HK-2 (cell line): ENCODE measurements at regions not wholly inside any gene's neighbourhood (a gene's known extent, or its start where the extent isn't known, plus 50 kb on each side); places are given as distances from the start of the nearest gene placed in this dataset.

ENCODE experiments used
- DNase-seq: peaks from one replicate; pipeline ENCODE4 v3.0.0-alpha.2; 2018; ENCODE audit not compliant: unreplicated experiment

GRCh38 chr13:40290758-40291157 lies 375.7 kb downstream of the FOXO1 start:
- no peak for DNase-seq

DNA sequence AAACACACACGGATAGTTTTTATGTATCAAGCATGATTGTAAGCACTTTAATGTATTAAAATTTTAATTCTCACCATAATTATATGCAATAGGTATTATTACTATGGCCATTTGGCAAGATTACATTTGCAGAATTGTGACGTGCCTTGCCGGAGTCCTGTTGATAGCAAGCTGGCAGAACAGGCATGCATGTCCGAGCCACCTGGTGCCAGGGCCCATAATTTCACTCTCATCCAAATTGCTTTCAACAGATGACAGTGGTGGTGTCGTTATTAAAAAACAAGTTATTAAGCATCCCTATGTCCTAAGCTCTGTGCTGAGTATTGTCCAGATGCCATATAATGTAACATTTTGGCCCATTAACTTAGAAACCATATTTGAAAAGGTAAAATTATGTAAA lies 374.3 kb downstream of the FOXO1 start:
- no peak for DNase-seq

DNA sequence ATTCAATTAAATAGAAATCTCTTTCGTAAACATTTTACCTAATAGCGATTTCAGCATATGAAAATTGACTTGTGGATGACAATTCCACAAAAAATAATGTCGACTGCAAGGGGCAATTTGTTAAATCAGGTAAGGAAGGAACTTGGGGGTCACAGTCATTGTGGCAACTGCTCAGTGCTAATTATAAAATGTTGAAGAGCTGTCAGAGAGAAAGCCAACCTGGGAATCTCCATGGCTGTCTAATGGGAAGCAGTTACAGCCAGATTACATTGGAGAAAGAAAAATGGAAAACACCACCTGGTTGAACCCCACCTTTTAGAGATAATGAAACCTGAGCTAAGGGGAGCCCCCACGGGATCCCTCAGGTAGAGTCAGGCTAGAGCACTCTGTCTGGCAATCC lies 373.9 kb downstream of the FOXO1 start:
- no peak for DNase-seq

DNA sequence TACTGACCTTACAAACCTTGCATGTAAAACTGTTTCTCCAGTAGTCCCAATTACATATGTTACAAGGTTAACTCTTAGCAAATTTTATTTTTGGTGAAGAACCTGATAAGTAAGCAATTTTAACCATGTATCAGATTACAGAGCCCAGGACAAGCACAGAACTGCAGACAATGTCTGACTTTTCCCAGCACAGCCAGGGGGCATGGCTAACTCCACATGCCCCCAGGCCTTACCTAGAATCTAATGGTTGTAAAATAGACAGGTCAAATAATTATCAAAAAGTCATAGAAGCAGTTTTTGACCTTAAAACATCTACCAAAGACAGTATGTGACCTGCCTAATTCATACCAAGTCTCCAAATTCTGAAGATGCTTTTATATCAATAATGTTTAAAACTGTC lies 364.1 kb downstream of the FOXO1 start:
- DNase-seq: no peak

GRCh38 chr13:40304391-40304790 lies 362.1 kb downstream of the FOXO1 start:
- DNase-seq: no peak

GRCh38 chr13:40306817-40307216 lies 359.6 kb downstream of the FOXO1 start:
- DNase-seq: no peak

- DNase-seq: no peak
These were observed 356.6 kb downstream of the FOXO1 start for GRCh38 chr13:40309881-40310280.

DNA sequence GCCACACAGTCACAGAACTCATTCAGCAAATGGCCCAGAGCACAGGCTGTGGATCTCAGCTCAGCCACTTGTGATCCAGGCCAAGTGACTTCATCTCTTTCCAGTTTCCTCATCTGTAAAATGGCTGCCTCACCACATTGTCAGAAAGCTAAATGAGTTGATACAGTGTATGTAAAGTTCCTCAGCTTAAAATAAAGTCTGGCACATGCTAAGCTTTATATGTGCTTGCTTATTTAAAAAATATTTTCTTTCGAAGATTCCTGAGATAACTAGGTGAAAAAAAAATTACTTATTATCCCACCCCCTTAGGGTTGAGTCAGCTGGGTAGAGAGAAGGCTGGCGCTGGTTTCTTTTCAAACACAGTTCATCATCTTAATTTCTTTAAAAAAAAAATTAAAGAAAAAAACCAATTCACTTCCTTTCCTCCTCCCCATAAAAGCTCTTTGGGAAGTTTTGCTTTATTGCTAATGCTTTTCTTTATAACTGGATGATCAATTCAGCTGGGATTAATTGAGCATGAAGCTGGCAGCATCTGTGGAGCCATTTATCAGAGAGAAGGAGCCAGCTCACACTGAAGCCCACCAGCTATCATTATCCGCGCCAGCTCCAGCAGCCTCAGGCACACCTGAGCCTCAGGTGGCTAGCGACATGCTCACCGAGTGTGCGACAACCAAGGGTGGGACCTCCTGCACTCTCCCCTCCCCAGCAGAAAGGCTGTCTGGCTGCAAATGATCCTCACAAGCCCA lies 354.9 kb downstream of the FOXO1 start:
- no peak for DNase-seq

GRCh38 chr13:40313269-40314200 lies 352.9 kb downstream of the FOXO1 start:
- no peak for DNase-seq

DNA sequence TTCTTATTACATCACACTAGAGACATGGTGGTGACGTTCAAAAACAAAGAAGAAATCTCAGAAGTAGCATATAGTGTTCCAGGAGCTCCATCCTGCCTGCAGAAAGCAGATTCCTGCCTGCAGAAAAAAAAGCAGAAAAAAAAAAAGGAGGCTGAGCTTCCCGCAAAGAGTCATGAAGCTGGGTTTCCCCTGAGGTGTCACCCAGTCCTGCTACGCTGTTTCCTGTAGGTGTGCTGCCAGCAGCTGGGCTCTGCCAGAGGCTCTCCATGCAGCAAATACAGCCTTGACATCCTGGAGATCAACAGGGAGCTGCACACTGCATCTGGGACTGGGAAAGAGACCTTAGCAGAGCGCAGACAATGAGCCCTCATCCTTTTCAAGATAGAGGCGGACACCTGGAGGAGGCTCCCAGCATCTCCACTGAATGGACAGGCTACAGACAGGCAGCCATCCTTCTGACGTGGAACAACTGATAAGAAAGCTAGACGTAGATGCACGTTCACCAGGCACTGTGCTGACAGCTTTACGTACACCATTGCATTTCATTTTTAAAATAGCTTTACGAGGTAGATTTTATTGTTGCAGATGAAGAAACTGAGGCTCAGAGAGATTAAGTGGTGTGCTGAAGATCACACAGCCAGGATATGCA lies 350.9 kb downstream of the FOXO1 start:
- no peak for DNase-seq

DNA sequence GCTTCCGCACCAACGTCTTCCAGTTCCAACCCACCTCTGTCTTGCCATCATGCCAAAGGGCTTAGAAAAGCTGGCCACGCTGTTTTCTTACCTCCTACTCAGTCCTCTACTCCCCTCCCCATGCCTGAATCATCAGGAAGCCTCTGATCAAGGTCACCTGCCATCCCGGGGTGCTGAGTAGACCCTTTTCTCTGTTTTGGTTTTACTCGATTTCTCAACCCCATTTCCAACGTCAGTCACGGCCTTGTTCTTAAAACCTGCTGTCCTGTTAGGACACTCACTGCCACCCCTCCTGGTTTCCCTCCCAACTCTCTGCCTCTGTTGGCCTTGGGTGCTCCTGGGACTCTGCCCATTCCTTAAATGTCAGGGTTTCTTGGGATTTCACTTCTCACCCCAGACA lies 350.1 kb downstream of the FOXO1 start:
- no peak for DNase-seq

DNA sequence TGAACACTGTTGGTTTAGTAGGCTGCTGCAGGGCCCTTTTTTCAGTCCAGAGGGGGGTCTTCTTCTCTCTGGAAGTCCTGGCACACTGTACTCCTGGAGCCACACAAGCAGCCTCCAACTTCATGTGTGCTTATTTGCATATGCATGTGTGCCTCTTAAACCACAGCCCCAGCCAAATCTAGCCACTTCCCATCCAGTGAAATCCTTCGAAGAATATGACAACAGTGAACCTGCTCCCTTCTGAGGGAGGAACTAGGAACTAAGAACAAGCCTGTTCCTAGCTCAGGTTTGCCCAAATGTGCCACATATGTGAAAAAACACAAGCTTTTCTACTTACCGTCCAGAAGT lies 348.5 kb downstream of the FOXO1 start:
- DNase-seq: no peak

DNA sequence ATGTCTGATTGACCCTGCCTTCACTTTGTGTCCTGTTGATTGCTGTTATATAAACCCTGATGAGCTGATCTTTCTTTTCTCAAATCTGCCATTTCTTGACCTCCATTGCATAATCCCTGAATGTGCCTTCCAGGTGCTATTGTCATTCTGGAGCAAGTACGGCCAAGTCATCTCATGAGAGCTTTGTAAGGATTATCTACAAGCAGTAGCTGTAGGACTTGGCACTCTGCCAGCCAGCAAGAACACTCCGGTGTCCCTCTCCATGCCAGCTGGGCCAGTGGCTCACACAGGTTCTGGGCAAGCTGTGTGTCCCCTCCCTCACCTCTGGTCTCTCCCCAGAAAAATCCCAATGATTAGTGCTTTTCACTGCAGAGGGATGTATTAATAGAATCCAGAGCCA lies 348.1 kb downstream of the FOXO1 start:
- no peak for DNase-seq

GRCh38 chr13:40319699-40320579 lies 346.5 kb downstream of the FOXO1 start:
- DNase-seq: no peak

DNA sequence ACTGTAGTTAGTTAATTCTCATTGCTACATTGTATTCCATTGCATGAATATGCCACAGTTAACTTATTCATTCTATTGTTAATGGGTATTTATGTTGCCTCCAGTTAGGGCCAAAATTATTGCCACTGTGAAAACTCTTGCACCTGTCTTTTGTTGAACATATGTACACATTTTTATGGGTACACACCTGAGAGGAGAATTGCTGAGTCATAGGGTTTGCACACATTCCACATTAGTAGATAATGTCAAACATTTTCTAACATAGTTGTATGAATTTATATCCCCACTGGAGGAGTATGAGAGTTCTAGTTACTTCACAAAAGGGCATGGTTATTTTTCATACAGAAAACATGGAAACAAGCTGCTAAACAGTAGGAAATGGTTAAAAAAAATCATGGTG lies 338.4 kb downstream of the FOXO1 start:
- no peak for DNase-seq

- no peak for DNase-seq
These were observed 336.5 kb downstream of the FOXO1 start for GRCh38 chr13:40329781-40330485.

DNA sequence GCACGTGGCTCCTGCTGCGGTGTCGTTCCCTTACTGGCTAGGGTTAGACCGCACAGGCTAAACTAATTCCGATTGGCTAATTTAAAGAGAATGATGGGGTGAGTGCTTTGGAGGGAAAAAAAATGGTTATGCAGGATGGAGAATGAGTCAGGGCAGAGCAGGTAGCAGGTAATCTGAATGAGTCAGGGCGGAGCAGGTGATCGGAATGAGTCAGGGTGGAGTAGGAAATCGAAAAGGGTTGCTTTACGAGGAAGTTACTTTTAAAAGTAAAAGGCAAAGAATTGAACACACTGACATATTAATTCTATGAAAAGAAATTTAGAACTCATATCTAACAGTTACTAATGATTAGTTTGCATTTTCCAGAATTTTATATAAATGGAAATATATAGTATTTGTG lies 335.5 kb downstream of the FOXO1 start:
- no peak for DNase-seq

- no peak for DNase-seq
These were observed 334.6 kb downstream of the FOXO1 start for GRCh38 chr13:40331802-40332201.

DNA sequence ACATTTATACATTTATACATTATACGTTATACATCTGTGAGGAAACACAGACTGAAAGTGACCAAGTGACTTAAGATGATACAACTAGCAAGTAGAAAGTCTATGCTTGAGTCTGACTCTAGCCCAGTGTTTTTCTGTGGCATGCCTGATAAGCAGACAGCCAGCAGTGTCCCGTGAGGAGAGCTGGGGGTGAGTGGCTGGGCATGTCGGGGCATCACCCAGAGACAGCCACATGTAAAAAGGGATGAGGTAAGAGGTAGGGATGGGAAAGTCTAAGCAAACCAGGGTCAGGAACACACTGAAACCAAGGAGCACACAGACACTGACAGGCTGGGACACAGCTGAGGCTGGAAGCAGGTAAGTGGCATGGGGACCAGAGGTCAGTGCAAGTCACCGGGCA lies 333.2 kb downstream of the FOXO1 start:
- no peak for DNase-seq

DNA sequence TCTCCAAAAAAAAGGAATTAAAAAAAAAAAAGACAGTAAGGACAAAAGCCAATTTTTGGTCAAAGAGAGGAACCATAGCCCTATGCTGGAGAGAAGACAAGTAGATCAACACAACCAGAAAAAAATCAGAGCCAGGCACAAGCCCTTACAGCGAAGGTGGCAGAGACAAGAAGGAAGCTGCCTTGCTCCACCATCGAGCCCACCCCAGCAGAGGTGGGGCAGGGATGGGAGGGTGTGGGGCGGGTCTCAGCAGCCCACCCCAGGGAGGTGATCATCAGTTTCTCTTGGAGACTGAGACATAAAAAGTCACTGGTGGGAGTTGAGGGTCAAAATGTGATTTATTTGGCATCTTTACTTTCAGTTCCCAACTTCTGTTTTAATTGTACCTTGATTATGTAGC lies 332.4 kb downstream of the FOXO1 start:
- DNase-seq: no peak

- no peak for DNase-seq
These were observed 331.8 kb downstream of the FOXO1 start for GRCh38 chr13:40334616-40335015.
